NCI-H1048 (cell line): ENCODE measurements at regions not wholly inside any gene's neighbourhood (a gene's known extent, or its start where the extent isn't known, plus 50 kb on each side); places are given as distances from the start of the nearest gene placed in this dataset.
"Not testable (repeated sequence)": the region's sequence is repeated elsewhere in the genome, so short reads cannot be mapped to it uniquely, and the experiment has no call there.

Source experiments
- DNase-seq: peaks from one replicate; lab custom pipeline; 2025; lab: John Stamatoyannopoulos, UW

DNA sequence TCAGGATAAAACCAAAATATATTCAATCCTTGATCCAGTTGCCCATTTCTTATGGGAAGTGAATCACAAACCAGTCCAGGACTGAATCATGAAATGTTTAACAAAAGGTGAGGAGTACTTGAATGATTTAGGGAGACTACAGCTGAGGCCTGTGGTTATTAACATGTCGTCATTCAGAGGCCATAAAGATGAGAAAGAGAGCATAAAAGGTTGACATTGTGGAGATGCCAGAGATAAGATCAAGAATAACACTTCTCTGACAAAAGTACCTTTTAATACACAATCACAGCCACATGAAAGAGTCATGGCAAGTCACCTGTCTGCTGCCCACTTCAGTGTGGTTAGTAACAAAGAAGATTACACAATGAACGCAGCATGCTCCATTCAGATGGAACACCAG lies 1195.7 kb upstream of the SORCS1 start:
- no peak for DNase-seq

- DNase-seq = no peak
These were observed 1194.4 kb upstream of the SORCS1 start for GRCh38 chr10:108358912-108359311.

GRCh38 chr10:108352771-108353170 lies 1188.3 kb upstream of the SORCS1 start:
- no peak for DNase-seq

- no peak for DNase-seq
These were observed 1183.7 kb upstream of the SORCS1 start for GRCh38 chr10:108348215-108348614.

DNA sequence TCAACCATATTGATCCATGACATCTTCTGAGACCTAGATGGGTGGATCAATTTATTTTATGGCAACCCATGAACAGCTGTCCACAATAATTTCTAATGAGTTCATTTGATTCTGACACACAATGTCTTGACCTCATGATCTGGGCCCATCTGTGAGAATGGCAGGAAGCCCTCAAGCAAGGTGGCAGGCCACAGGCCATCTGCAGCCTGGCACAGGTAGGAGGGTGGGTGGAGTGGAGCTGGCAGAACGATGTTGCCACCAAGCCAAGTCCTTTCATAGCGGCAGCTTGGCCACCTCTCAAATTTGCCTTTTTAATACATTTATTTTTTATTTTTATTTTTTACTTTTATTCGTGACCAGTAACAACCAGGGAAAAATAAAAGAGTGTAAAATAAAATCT lies 1181.6 kb upstream of the SORCS1 start:
- DNase-seq = no peak

DNA sequence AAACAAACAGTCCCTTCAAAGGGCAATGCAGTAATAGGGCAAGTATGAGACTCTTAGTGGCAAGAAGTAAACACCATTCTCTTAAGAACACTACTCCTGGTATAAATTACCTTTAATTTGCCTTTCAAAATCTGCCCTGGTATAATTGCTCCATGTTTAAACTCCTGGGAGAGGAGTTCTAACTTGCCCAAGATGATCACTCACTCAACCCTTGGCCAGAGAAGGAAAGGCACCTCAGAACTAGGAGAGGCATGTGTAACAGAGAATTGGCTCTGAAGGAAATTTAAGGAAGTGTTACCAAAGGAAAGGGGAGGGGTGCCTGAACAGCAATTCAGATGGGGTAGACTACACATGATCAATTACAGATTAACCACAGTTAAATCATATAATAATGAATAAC lies 1173.6 kb upstream of the SORCS1 start:
- DNase-seq = no peak

DNA sequence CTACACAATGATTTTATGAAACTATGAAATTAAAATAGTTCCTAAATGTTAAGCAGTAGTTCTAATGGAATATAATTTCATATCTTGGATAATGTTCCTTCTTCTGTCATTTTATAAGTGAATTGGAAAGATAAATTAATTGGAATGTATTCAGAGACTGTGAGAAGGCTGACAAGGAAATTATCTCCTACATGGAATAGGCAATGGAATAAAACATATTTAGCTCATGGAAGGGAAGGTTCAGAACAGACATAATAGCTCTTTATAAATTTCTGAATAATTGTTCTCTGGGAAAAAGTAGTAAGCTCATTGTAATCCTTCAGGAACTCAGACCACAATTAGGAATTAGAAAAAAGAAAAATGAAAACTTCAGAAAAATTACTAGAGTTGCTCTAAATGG lies 1172.3 kb upstream of the SORCS1 start:
- no peak for DNase-seq

DNA sequence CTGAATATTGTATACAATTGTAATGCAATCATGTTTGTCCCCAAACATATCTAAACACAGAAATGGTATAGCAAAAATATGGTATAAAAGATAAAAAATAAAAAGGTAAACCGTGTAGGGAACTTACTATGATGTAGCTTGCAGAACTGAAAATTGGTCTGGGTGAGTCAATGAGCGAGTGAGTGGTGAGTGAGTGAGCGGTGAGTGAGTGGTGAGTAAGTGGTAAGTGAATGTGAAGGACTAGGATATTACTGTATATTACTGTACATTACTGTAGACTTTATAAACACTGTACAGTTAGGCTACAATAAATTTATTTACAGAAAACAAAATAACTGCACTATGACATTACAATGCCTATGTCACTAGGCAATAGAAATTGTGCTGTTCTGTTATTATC lies 1163.2 kb upstream of the SORCS1 start:
- no peak for DNase-seq

GRCh38 chr10:108323274-108323798 lies 1158.8 kb upstream of the SORCS1 start:
- no peak for DNase-seq

DNA sequence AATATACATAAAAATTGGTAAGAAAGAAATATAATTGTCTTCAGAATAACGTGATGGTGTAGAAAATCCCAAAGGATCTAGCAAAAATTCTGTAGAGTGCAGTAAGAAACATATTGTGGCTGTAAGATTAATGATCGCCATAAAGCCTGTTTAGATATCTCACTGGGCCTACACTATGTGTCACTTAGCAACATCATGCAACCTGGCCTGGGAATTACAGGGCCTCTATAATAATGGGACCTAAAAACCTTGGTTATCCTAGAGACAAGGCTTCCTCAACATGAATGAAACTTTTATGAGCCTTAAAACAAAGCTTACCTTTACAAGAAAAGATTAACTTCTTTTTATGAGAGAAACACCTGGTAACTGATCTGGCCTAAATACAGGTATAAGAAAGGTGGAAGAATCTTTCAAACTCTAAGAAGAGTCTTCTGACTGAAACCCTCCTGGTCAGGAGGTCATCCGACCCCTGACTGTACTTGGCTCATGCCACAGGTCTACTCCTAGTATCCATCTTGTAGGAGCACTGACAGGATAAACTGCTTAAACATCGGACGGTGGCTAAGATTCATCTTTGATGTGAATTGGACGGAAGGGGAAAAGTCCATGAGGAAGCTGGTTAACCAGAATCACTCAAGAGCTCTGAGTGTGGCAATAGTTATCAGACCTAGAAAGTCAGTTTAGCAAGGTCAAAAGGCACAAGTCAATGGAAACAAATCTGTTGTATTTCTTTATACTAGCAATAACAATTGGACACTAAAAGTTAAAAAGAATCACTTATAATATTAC lies 1155.1 kb upstream of the SORCS1 start:
- DNase-seq = no peak

DNA sequence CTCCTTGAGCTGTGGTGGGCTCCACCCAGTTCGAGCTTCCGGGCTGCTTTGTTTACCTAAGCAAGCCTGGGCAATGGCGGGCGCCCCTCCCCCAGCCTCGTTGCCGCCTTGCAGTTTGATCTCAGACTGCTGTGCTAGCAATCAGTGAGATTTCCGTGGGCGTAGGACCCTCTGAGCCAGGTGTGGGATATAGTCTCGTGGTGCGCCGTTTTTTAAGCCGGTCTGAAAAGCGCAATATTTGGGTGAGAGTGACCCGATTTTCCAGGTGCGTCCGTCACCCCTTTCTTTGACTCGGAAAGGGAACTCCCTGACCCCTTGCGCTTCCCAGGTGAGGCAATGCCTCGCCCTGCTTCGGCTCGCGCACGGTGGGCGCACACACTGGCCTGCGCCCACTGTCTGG lies 1151.1 kb upstream of the SORCS1 start:
- DNase-seq = not testable (repeated sequence)

GRCh38 chr10:108307925-108308312 lies 1143.4 kb upstream of the SORCS1 start:
- no peak for DNase-seq

GRCh38 chr10:108307250-108307924 lies 1142.9 kb upstream of the SORCS1 start:
- no peak for DNase-seq

GRCh38 chr10:108303149-108303548 lies 1138.6 kb upstream of the SORCS1 start:
- DNase-seq = no peak

DNA sequence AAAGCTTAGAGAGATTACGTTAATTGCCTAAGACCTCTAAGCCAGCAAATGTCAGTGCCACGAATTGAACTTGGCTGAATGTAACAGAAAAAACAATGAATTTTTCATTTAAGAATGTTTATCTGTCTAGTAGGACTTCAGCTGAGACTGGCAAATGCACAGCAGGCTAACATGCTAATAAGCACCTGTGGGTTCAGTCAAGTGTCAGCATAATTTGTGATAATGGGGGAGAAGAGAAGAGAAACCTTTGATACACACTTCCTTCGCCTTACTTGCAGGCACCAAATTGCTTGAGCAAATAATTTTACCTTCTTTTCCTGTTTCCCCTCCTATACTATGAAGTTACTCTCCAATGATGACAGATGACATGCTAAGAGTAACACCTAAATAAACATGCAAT lies 1136.5 kb upstream of the SORCS1 start:
- no peak for DNase-seq

DNA sequence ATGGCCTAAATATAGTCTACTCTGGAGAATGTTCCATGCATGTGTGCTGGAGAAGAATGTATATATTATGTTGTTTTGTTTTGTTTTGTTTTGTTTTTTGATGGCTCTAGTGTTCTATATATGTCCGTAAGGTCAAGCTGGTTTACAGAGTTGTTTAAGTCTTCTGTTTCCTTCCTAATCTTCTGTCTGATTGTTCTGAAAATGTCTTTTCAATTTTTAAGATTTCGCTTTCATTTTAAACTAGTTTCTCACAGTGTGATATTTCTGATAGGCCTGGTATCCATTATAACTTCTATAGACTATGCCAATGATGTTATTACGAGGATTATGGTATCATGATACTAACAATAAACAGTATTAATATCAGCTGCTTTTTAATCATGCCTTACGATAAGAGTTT lies 1126.3 kb upstream of the SORCS1 start:
- DNase-seq = no peak

- DNase-seq = no peak
These were observed 1111.6 kb upstream of the SORCS1 start for GRCh38 chr10:108275895-108276685.

DNA sequence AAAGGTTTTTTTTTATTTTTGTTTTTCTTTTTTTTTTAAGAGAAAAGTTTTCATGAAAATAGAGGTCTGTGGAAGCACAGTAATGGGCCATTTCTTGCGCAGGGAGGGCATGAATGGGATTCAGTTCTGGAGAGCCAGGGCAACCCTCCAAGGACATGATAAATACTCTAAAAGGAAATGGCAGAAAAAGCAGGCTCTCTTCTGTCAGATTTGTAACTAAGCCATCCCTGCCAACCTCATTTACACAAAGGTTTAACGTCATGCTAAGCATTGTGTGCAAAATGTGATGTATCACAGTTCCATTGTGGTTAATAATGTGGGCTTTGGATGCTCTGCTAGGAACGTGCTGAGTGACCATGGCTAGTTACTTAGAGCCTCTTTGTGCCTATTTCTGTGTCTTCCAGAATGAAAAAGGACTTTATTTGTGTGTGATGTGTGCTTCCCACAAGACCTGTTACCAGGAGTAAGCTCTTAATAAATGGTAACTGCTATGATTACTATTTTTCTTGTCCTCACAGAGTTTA lies 1095.9 kb upstream of the SORCS1 start:
- no peak for DNase-seq

DNA sequence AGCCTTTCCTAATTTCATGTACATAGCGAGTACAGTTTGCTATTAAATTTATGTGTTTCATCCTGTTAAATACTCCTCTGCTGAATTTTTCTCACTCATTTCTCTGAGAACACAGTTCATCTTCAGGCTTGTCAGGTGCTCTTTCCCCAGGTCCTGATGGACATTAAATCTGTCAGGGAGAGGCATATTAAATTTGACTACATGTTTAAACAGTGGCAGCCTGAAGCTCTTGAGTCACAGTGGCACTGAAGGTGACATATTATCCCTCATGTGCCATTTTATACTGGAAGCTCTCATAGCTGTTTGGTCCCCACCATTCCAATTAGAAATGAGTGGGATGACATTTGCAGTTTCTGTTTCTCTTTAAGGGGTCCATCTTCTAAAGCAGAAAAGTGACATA lies 1089.6 kb upstream of the SORCS1 start:
- DNase-seq = no peak

DNA sequence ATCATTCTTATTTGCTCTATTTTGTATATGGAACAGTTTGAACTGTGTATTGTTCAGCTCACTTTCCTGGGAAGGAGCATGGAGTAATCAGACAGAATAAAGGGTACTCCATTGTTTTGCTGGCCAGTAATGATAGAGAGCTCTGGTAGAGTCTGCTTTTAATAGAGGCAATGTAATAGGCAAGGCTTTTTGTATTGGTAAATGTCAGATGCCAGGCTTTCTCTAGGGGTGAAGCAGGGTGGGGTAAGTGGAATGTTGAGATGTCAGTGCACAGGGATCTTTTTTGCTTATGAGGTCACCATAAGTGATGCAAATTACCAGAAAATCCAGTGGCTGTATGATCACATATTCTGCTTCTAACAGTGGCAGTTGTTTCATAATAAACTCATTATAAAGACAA lies 1088.3 kb upstream of the SORCS1 start:
- no peak for DNase-seq

- no peak for DNase-seq
These were observed 1086.6 kb upstream of the SORCS1 start for GRCh38 chr10:108250936-108251620.

GRCh38 chr10:108249940-108250339 lies 1085.4 kb upstream of the SORCS1 start:
- no peak for DNase-seq
